Esophagus (tissue), 2 donors: ENCODE measurements at regions not wholly inside any gene's neighbourhood (a gene's known extent, or its start where the extent isn't known, plus 50 kb on each side); places are given as distances from the start of the nearest gene placed in this dataset.

ENCODE experiments used
- H3K27ac ChIP-seq, 2 donors: one replicate each; pipeline ENCODE4 v1.5.1; 2013; ENCODE audit warnings: low read depth in 2 of 2, mild to moderate bottlenecking in 2 of 2, inconsistent platforms in 1 of 2, low read length in 1 of 2, moderate library complexity in 1 of 2
- H3K27me3 ChIP-seq, 2 donors: one replicate each; pipeline ENCODE4 v1.6.1; 2013; ENCODE audit warnings: low read length in 2 of 2, control low read depth in 1 of 2, mild to moderate bottlenecking in 1 of 2; ENCODE audit not compliant: insufficient read depth in 2 of 2, control insufficient read depth in 1 of 2
- H3K36me3 ChIP-seq, 2 donors: one replicate each; pipeline ENCODE4 v1.6.1; 2013; ENCODE audit warnings: low read length in 1 of 2; ENCODE audit not compliant: control insufficient read depth in 2 of 2, insufficient read depth in 2 of 2
- H3K4me1 ChIP-seq, 2 donors: one replicate each; pipeline ENCODE4 v1.6.1; 2013; ENCODE audit warnings: low read length in 1 of 2; ENCODE audit not compliant: control insufficient read depth in 2 of 2, insufficient read depth in 2 of 2
- H3K4me3 ChIP-seq, 2 donors: one replicate each; pipeline ENCODE4 v1.5.1; 2013; ENCODE audit warnings: low read length in 2 of 2, mild to moderate bottlenecking in 2 of 2, low read depth in 1 of 2, moderate library complexity in 1 of 2
- H3K9me3 ChIP-seq, 2 donors: one replicate each; pipeline ENCODE4 v1.6.1; 2013; ENCODE audit warnings: mild to moderate bottlenecking in 2 of 2, low read depth in 1 of 2, low read length in 1 of 2, moderate library complexity in 1 of 2; ENCODE audit not compliant: control insufficient read depth in 2 of 2, insufficient read depth in 1 of 2
- WGBS, 2 donors: extraction: QIAGEN DNeasy Blood & Tissue Kit; methylation state at CpG; one replicate each; pipeline ENCODE4 v1.1.7; 2013; 5-methylcytosine and 5-hydroxymethylcytosine counted together
- donor health status: healthy with polysubstance abuse.
- donor health status: Bipolar disorder and iron deficiency.

DNA sequence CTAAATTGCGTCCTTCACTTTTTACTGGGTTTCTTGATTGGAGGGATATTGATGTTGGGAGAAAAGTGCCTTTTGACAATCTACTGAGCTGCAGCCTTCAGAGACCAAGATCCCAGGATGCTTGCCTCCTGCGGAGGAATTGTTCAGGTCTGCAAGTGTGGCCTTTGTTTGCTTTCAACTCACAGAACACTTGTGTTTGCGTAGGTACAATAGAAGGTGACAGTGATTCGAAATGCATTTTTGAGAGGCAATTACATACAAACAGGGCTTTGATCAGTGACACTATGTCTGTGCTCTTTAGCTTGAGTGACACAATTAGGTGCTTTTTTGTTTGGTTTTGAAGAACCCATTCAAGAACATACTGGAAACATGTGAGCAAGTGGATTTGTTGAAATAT is 600.6 kb downstream of the QKI start:
- Histone ChIP-seq H3K36me3 (no peaks in the 10 kb centered on the region), H3K4me1 (no peaks in the 10 kb centered on the region), H3K27me3 (no peaks in the 10 kb centered on the region), H3K27ac (no peak overlapping the region), H3K9me3 (peaks cover 0 to 4% of the 10 kb centered on the region in 2 donors), H3K4me3 (no peak overlapping the region)
- 77 to 83% methylated on average over 4 of the region's 4 CpGs for WGBS, 2 donors

GRCh38 chr6:164014346-164015087 is 600.0 kb downstream of the QKI start:
- Histone ChIP-seq H3K36me3 (no peaks in the 10 kb centered on the region), H3K4me3 (no peak overlapping the region), H3K4me1 (no peaks in the 10 kb centered on the region), H3K27ac (no peak overlapping the region), H3K27me3 (no peaks in the 10 kb centered on the region), H3K9me3 (peaks cover 0 to 4% of the 10 kb centered on the region in 2 donors)
- WGBS, 2 donors = 83 to 84% methylated on average over 11 of the region's 11 CpGs

GRCh38 chr6:164013480-164014208 is 599.1 kb downstream of the QKI start:
- no peak overlapping the region for H3K4me3 ChIP-seq
- H3K36me3 ChIP-seq = no peaks in the 10 kb centered on the region
- WGBS, 2 donors = 77 to 79% methylated on average over 5 of the region's 5 CpGs
- H3K4me1 ChIP-seq = no peaks in the 10 kb centered on the region
- H3K27me3 ChIP-seq = no peaks in the 10 kb centered on the region
- H3K27ac ChIP-seq = no peak overlapping the region
- H3K9me3 ChIP-seq = peaks cover 0 to 4% of the 10 kb centered on the region in 2 donors

DNA sequence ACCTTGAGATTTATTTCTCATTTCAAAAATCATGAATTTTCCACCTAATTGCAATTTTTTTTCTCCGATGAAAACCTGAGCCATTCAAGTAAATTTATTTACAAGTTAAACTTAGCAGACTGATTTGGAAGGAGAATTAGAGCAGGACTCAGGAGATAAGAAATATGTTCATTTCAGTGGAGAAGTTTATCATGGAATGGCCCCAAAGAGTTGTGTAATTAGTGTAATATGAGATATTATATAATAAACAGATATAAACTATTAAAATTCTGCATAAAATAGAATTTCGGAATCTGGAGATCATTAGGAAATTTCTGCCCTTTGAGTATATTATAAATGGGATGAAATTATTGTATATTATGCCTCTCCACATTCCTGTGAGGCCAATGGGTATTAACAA is 596.8 kb downstream of the QKI start:
- Histone ChIP-seq H3K27ac (no peak overlapping the region), H3K9me3 (peaks cover 0 to 4% of the 10 kb centered on the region in 2 donors), H3K4me1 (no peaks in the 10 kb centered on the region), H3K4me3 (no peak overlapping the region), H3K36me3 (no peaks in the 10 kb centered on the region), H3K27me3 (no peaks in the 10 kb centered on the region)
- WGBS, 2 donors = 77 to 89% methylated on average over 2 of the region's 2 CpGs

GRCh38 chr6:164010441-164011103 is 596.1 kb downstream of the QKI start:
- Histone ChIP-seq H3K36me3 (no peaks in the 10 kb centered on the region), H3K27ac (no peak overlapping the region), H3K9me3 (peaks cover 0 to 2% of the 10 kb centered on the region in 2 donors), H3K4me1 (no peaks in the 10 kb centered on the region), H3K27me3 (no peaks in the 10 kb centered on the region), H3K4me3 (no peak overlapping the region)
- 73 to 75% methylated on average over 6 of the region's 6 CpGs for WGBS, 2 donors

GRCh38 chr6:164008902-164009301 is 594.4 kb downstream of the QKI start:
- H3K9me3 ChIP-seq = no peaks in the 10 kb centered on the region
- no peaks in the 10 kb centered on the region for H3K4me1 ChIP-seq
- 71 to 82% methylated on average over 4 of the region's 4 CpGs for WGBS, 2 donors
- no peak overlapping the region for H3K4me3 ChIP-seq
- no peaks in the 10 kb centered on the region for H3K36me3 ChIP-seq
- H3K27me3 ChIP-seq = no peaks in the 10 kb centered on the region
- H3K27ac ChIP-seq = no peak overlapping the region

GRCh38 chr6:164007881-164008280 is 593.4 kb downstream of the QKI start:
- H3K4me3 ChIP-seq = no peak overlapping the region
- WGBS, 2 donors = 77 to 78% methylated on average over 7 of the region's 7 CpGs
- H3K4me1 ChIP-seq = no peaks in the 10 kb centered on the region
- no peaks in the 10 kb centered on the region for H3K9me3 ChIP-seq
- H3K27me3 ChIP-seq = no peaks in the 10 kb centered on the region
- H3K27ac ChIP-seq = no peak overlapping the region
- no peaks in the 10 kb centered on the region for H3K36me3 ChIP-seq

- H3K27ac ChIP-seq = no peak overlapping the region
- no peaks in the 10 kb centered on the region for H3K27me3 ChIP-seq
- 93 to 96% methylated on average over 6 of the region's 6 CpGs for WGBS, 2 donors
- H3K4me1 ChIP-seq = no peaks in the 10 kb centered on the region
- H3K36me3 ChIP-seq = no peaks in the 10 kb centered on the region
- no peaks in the 10 kb centered on the region for H3K9me3 ChIP-seq
- H3K4me3 ChIP-seq = no peak overlapping the region
Measured at GRCh38 chr6:164006459-164006858, 591.9 kb downstream of the QKI start.

- no peaks in the 10 kb centered on the region for H3K9me3 ChIP-seq
- no peaks in the 10 kb centered on the region for H3K27me3 ChIP-seq
- WGBS, 2 donors = 47 to 51% methylated on average over 4 of the region's 4 CpGs
- H3K27ac ChIP-seq = no peak overlapping the region
- H3K4me1 ChIP-seq = no peaks in the 10 kb centered on the region
- no peaks in the 10 kb centered on the region for H3K36me3 ChIP-seq
- H3K4me3 ChIP-seq = no peak overlapping the region
Measured at GRCh38 chr6:164005004-164005711, 590.6 kb downstream of the QKI start.
